ENCODE measurements at regions not wholly inside any gene's neighbourhood (a gene's known extent, or its start where the extent isn't known, plus 50 kb on each side); places are given as distances from the start of the nearest gene placed in this dataset.

GRCh38 chr12:13880613-13881012 lies 100.8 kb downstream of the GRIN2B start:
- TF ChIP-seq CTCF (IDR thresholded peaks at IDR 0.05; ENCODE audit: low read length) = no peak
- TF ChIP-seq EZH2 (IDR thresholded peaks at IDR 0.05; ENCODE audit: borderline replicate concordance, low read length) = no peak

Data from OCI-LY1 (cell line).